ENCODE measurements at regions not wholly inside any gene's neighbourhood (a gene's known extent, or its start where the extent isn't known, plus 50 kb on each side); places are given as distances from the start of the nearest gene placed in this dataset.
"Not testable (repeated sequence)": the region's sequence is repeated elsewhere in the genome, so short reads cannot be mapped to it uniquely, and the experiment has no call there.

- no peak for DNase-seq (ENCODE audit: low read depth)
Measured at GRCh38 chr10:62590306-62590705, 214.2 kb upstream of the ADO start.

- DNase-seq (ENCODE audit: low read depth) = peak; percentile 19
Measured at GRCh38 chr10:62594093-62594520, 210.4 kb upstream of the ADO start.

- no peak for DNase-seq (ENCODE audit: low read depth)
Measured at GRCh38 chr10:62597226-62597625, 207.3 kb upstream of the ADO start.

DNA sequence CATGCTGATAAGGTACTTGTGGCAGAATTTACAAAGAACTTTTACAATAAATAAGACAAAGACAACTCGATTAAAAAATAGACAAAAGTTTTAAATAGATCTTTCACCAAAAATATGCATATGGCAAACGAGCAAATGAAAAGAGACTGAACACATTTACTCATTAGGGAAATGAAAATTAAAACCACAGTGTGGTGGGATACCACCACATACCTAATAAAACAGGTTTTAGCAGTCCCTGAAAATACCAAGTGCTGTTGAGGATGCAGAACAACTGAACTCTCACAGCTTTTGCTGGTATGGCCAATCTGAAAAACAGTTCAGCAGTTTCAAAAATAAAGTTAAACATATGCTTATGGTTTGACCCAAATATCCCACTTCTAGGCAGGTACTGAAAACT is 205.4 kb upstream of the ADO start:
- no peak for DNase-seq (ENCODE audit: low read depth)

DNA sequence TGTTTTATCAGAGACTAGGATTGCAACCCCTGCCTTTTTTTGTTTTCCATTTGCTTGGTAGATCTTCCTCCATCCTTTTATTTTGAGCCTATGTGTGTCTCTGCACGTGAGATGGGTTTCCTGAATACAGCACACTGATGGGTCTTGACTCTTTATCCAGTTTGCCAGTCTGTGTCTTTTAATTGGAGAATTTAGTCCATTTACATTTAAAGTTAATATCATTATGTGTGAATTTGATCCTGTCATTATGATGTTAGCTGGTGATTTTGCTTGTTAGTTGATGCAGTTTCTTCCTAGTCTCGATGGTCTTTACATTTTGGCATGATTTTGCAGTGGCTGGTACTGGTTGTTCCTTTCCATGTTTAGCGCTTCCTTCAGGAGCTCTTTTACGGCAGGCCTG is 198.0 kb upstream of the ADO start:
- not testable (repeated sequence) for DNase-seq (ENCODE audit: low read depth)

DNA sequence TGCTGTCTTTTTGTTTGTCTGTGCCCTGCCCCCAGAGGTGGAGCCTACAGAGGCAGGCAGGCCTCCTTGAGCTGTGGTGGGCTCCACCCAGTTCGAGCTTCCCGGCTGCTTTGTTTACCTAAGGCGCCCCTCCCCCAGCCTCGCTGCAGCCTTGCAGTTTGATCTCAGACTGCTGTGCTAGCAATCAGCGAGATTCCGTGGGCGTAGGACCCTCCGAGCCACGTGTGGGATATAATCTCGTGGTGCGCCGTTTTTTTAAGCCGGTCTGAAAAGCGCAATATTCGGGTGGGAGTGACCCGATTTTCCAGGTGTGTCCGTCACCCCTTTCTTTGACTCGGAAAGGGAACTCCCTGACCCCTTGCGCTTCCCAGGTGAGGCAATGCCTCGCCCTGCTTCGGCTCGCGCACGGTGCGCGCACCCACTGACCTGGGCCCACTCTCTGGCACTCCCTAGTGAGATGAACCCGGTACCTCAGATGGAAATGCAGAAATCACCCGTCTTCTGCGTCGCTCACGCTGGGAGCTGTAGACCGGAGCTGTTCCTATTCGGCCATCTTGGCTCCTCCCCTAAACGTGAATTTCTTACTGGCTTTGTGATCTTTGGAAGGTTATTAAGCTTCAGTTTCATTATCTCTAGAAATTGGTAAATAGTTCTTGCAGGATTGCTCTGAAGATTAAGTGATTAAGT is 196.2 kb upstream of the ADO start:
- not testable (repeated sequence) for DNase-seq (ENCODE audit: low read depth)

- DNase-seq (ENCODE audit: low read depth) = peak; percentile 62
Measured at GRCh38 chr10:62610649-62611229, 193.8 kb upstream of the ADO start.

- DNase-seq (ENCODE audit: low read depth) = no peak
Measured at GRCh38 chr10:62613424-62613823, 191.1 kb upstream of the ADO start.

- DNase-seq (ENCODE audit: low read depth) = no peak
Measured at GRCh38 chr10:62613859-62614258, 190.7 kb upstream of the ADO start.

- DNase-seq (ENCODE audit: low read depth) = peak; percentile 24
Measured at GRCh38 chr10:62614389-62615157, 189.9 kb upstream of the ADO start.

DNA sequence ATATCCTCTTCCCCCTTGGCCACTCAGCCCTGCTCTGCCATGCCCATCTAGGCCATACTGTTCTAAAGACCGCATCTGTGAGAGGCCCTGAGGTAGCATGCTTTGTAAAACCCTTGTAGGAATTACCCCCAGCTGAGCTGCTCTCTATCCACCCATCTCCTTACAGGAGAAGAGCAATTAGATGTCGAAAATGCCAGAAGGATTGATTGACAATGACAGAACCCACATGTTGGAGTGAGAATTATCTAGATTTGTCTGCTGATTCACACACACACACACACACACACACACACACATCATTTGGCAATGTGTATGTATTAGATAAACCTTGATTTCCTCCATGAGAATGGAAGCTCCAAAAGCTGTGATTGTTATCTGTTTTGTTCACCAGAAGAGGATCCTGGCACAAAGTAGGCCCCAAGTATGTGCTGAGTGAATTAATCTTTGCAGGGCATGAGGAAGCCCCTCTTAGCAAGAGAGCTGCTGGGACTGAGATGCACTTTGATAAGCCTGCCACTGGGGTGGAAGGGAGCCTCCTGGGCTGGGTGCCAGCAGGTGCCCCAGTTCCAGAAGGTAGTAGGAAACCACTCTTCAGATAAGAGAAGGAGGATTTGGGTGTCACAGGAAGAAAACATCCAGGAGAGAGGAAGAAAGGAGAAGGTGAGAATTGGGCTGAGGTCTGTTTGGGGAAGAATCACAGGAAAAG is 187.5 kb upstream of the ADO start:
- DNase-seq (ENCODE audit: low read depth) = no peak

DNA sequence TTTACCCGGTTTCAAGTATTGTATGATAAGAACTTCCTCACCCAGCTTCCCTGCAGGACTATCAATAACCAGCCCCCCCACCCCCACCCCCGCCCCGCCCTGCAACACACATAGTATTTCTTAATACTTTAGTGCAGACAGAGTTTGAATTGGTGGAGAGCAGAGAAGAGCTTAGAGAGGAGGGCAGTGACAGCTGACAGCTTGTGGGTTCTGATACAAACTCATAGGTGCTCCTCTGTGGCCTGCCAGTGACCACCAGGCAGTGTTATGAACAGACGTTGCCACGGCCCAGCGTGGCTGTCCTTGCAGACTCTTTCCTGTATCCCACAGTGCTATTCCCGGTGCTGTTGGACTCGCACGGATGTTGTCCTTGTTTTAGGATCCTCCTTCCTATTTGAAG is 186.9 kb upstream of the ADO start:
- DNase-seq (ENCODE audit: low read depth) = no peak

- DNase-seq (ENCODE audit: low read depth) = no peak
Measured at GRCh38 chr10:62618054-62618453, 186.5 kb upstream of the ADO start.

- no peak for DNase-seq (ENCODE audit: low read depth)
Measured at GRCh38 chr10:62618576-62619412, 185.7 kb upstream of the ADO start.

GRCh38 chr10:62619413-62619738 is 185.1 kb upstream of the ADO start:
- DNase-seq (ENCODE audit: low read depth) = no peak

DNA sequence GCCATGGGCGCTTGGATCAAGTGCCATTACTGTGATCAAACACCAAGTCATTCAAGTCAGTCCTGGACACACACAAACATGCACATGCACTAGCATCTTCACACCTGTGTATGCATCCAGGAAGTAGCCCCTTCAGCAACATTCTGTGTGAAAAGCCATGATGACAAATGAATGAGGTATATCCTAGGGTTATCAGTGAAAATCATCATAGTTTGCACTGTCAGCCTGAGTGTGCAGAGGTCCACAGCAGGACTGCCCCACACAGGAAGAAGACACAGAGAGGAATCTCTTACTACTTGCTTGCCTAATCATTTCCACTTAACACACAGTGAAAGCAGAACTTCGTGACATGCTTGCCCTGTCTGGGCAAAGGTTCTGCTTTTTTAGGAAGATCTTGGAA is 184.0 kb upstream of the ADO start:
- DNase-seq (ENCODE audit: low read depth) = no peak

GRCh38 chr10:62623223-62623622 is 181.3 kb upstream of the ADO start:
- no peak for DNase-seq (ENCODE audit: low read depth)

DNA sequence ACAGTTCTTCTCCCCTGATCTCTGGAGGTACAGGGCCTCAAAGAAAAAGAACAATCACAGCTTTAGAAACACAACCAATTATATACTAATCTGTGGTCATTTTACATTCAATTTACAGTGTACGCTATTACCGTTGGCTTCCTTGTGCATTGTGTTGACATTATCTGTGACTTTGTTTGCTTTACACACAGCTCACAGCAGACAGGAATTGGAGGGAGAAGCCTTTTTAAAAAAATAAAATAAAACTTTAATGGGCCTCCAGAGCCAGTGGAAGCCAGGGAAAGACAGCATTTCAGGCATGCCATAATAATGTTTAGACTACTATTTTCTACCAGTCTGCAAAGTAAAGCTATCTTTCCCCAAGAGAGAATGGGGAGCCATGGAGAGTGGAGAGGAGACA is 179.0 kb upstream of the ADO start:
- no peak for DNase-seq (ENCODE audit: low read depth)

GRCh38 chr10:62626079-62626478 is 178.4 kb upstream of the ADO start:
- DNase-seq (ENCODE audit: low read depth) = no peak

- no peak for DNase-seq (ENCODE audit: low read depth)
Measured at GRCh38 chr10:62626817-62627216, 177.7 kb upstream of the ADO start.

- no peak for DNase-seq (ENCODE audit: low read depth)
Measured at GRCh38 chr10:62627983-62628382, 176.5 kb upstream of the ADO start.

GRCh38 chr10:62631241-62631640 is 173.3 kb upstream of the ADO start:
- DNase-seq (ENCODE audit: low read depth) = no peak
